ENCODE measurements at regions not wholly inside any gene's neighbourhood (a gene's known extent, or its start where the extent isn't known, plus 50 kb on each side); places are given as distances from the start of the nearest gene placed in this dataset.

GRCh38 chr10:128781637-128782036, 655.4 kb upstream of the MKI67 start:
- no peak for TF ChIP-seq CTCF (IDR thresholded peaks at IDR 0.05; ENCODE audit: borderline replicate concordance, insufficient read depth, low read depth, low read length)
- H3K4me3 ChIP-seq (ENCODE audit: low read depth, low read length): no peak overlapping the region

- no peak for TF ChIP-seq CTCF (IDR thresholded peaks at IDR 0.05; ENCODE audit: borderline replicate concordance, insufficient read depth, low read depth, low read length)
- no peak overlapping the region for H3K4me3 ChIP-seq (ENCODE audit: low read depth, low read length)
Measured at GRCh38 chr10:128784444-128784843, 658.2 kb upstream of the MKI67 start.

GRCh38 chr10:128792426-128793140, 666.4 kb upstream of the MKI67 start:
- no peak for TF ChIP-seq CTCF (IDR thresholded peaks at IDR 0.05; ENCODE audit: borderline replicate concordance, insufficient read depth, low read depth, low read length)
- no peak overlapping the region for H3K4me3 ChIP-seq (ENCODE audit: low read depth, low read length)

GRCh38 chr10:128793726-128794655, 667.8 kb upstream of the MKI67 start:
- H3K4me3 ChIP-seq (ENCODE audit: low read depth, low read length): no peak overlapping the region
- TF ChIP-seq CTCF (IDR thresholded peaks at IDR 0.05; ENCODE audit: borderline replicate concordance, insufficient read depth, low read depth, low read length): no peak

- no peak overlapping the region for H3K4me3 ChIP-seq (ENCODE audit: low read depth, low read length)
- TF ChIP-seq CTCF (IDR thresholded peaks at IDR 0.05; ENCODE audit: borderline replicate concordance, insufficient read depth, low read depth, low read length): no peak
Measured at GRCh38 chr10:128796396-128796912, 670.2 kb upstream of the MKI67 start.

- no peak for TF ChIP-seq CTCF (IDR thresholded peaks at IDR 0.05; ENCODE audit: borderline replicate concordance, insufficient read depth, low read depth, low read length)
- H3K4me3 ChIP-seq (ENCODE audit: low read depth, low read length): no peak overlapping the region
Measured at GRCh38 chr10:128802062-128802461, 665.0 kb upstream of the MGMT start.
